CD4-positive, CD25-positive, alpha-beta regulatory T cell (primary cell): ENCODE measurements at regions not wholly inside any gene's neighbourhood (a gene's known extent, or its start where the extent isn't known, plus 50 kb on each side); places are given as distances from the start of the nearest gene placed in this dataset.

Source experiments
- ATAC-seq, 2 donors: fragments of 150-1000 bp; cut with Tn5 transposase; one replicate each; pipeline ENCODE4 v1.10.0; 2021; ENCODE audit warnings: low read depth in 2 of 2, moderate number of reproducible peaks in 2 of 2, moderate library complexity in 1 of 2
- DNase-seq, 3 donors: peaks; one replicate each; pipeline versions ENCODE4 v3.0.0 to v3.0.0-alpha.2; 2012 to 2022; ENCODE audit warnings: mixed read lengths in 1 of 3
- H3K27ac ChIP-seq: one replicate; pipeline ENCODE4 v1.7.0; 2013; ENCODE audit warnings: mild to moderate bottlenecking, low read length; ENCODE audit not compliant: insufficient read depth, poor library complexity, severe bottlenecking
- H3K27me3 ChIP-seq: one replicate; pipeline ENCODE4 v1.7.0; 2013; ENCODE audit warnings: low read length; ENCODE audit not compliant: control insufficient read depth, insufficient read depth
- H3K36me3 ChIP-seq: one replicate; pipeline ENCODE4 v1.7.0; 2013; ENCODE audit warnings: mild to moderate bottlenecking, low read length, moderate library complexity; ENCODE audit not compliant: control insufficient read depth, insufficient read depth
- H3K4me1 ChIP-seq: 2 replicates; pipeline ENCODE4 v1.7.0; 2013; ENCODE audit warnings: mild to moderate bottlenecking, low read length; ENCODE audit not compliant: insufficient read depth, control insufficient read depth, poor library complexity, severe bottlenecking
- H3K4me3 ChIP-seq: one replicate; pipeline ENCODE4 v1.7.0; 2013; ENCODE audit warnings: low read depth, mild to moderate bottlenecking, low read length, moderate library complexity
- H3K9me3 ChIP-seq, 2 experiments: 1 replicate in 1 of 2; 2 replicates in 1 of 2; pipeline ENCODE4 v1.7.0; 2013; ENCODE audit warnings: low read length in 2 of 2, mild to moderate bottlenecking in 1 of 2, moderate library complexity in 1 of 2; ENCODE audit not compliant: control insufficient read depth in 2 of 2
- H3K27ac Mint-ChIP-seq, 3 donors: one replicate each; pipeline ENCODE4 v1.8.0; 2020 to 2022; ENCODE audit warnings: mild to moderate bottlenecking in 3 of 3, mixed read lengths in 3 of 3, moderate library complexity in 2 of 3
- H3K27me3 Mint-ChIP-seq: one replicate; pipeline ENCODE4 v1.8.0; 2022; ENCODE audit warnings: mild to moderate bottlenecking, mixed read lengths
- H3K36me3 Mint-ChIP-seq: one replicate; pipeline ENCODE4 v1.8.0; 2020; ENCODE audit warnings: mixed read lengths
- H3K4me1 Mint-ChIP-seq, 4 donors: one replicate each; pipeline ENCODE4 v1.8.0; 2020 to 2022; ENCODE audit warnings: mixed read lengths in 4 of 4, mild to moderate bottlenecking in 1 of 4
- H3K4me3 Mint-ChIP-seq, 4 donors: one replicate each; pipeline ENCODE4 v1.8.0; 2020 to 2022; ENCODE audit warnings: mild to moderate bottlenecking in 4 of 4, mixed read lengths in 4 of 4, moderate library complexity in 3 of 4
- H3K9me3 Mint-ChIP-seq, 7 donors: one replicate each; pipeline ENCODE4 v1.8.0; 2020 to 2022; ENCODE audit warnings: mixed read lengths in 7 of 7, mild to moderate bottlenecking in 3 of 7, moderate library complexity in 2 of 7

- no peak for DNase-seq
- no peaks in the 10 kb centered on the region for H3K36me3 ChIP-seq
- no peak overlapping the region for H3K27ac ChIP-seq
- no peaks in the 10 kb centered on the region for H3K4me1 ChIP-seq
- ATAC-seq: no peak
- no peak overlapping the region for H3K27ac Mint-ChIP-seq
- H3K9me3 Mint-ChIP-seq: peaks cover 0 to 8% (median 4%) of the 10 kb centered on the region in 7 donors
- no peaks in the 10 kb centered on the region for H3K9me3 ChIP-seq
- H3K4me3 ChIP-seq: no peak overlapping the region
- no peaks in the 10 kb centered on the region for H3K27me3 Mint-ChIP-seq
- peaks cover 0 to 4% (median 0%) of the 10 kb centered on the region in 4 donors for H3K4me1 Mint-ChIP-seq
- no peaks in the 10 kb centered on the region for H3K27me3 ChIP-seq
- H3K36me3 Mint-ChIP-seq: no peaks in the 10 kb centered on the region
- no peak overlapping the region for H3K4me3 Mint-ChIP-seq
These were observed 827.2 kb downstream of the MTRR start for GRCh38 chr5:8695902-8696845.

GRCh38 chr5:8700222-8700621 lies 831.3 kb downstream of the MTRR start:
- H3K9me3 ChIP-seq: no peaks in the 10 kb centered on the region
- no peak overlapping the region for H3K4me3 Mint-ChIP-seq
- no peak for DNase-seq
- H3K4me1 ChIP-seq: no peaks in the 10 kb centered on the region
- H3K4me3 ChIP-seq: no peak overlapping the region
- H3K36me3 Mint-ChIP-seq: no peaks in the 10 kb centered on the region
- H3K27me3 ChIP-seq: no peaks in the 10 kb centered on the region
- no peak overlapping the region for H3K27ac Mint-ChIP-seq
- H3K4me1 Mint-ChIP-seq: peaks cover 0 to 5% (median 0%) of the 10 kb centered on the region in 4 donors
- no peaks in the 10 kb centered on the region for H3K36me3 ChIP-seq
- ATAC-seq: no peak
- no peaks in the 10 kb centered on the region for H3K27me3 Mint-ChIP-seq
- H3K9me3 Mint-ChIP-seq: peaks cover 4 to 7% (median 5%) of the 10 kb centered on the region in 7 donors
- H3K27ac ChIP-seq: no peak overlapping the region

DNA sequence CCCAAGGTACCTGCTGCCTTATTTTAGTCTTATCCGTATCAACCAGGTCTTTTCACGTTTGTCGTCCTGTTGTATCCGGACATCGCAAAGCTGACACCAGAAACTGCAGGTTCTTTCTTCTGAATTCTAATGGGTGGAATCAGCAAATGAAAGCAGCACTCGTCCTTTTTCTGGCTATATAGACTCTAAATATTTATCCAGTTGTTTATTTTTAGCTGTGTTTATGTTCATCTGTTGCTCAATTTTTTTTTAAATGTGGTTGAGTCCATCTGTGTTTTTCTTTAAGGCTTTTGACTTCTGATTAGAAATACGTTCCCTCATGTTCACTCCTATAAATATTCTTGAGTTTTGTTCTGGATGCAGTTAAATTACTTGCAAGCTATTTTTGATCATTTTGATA lies 831.7 kb downstream of the MTRR start:
- Histone ChIP-seq H3K27ac (no peak overlapping the region), H3K4me1 (no peaks in the 10 kb centered on the region), H3K9me3 (no peaks in the 10 kb centered on the region), H3K4me3 (no peak overlapping the region), H3K27me3 (no peaks in the 10 kb centered on the region), H3K36me3 (no peaks in the 10 kb centered on the region)
- DNase-seq: no peak
- peaks cover 0 to 5% (median 0%) of the 10 kb centered on the region in 4 donors for H3K4me1 Mint-ChIP-seq
- no peak overlapping the region for H3K4me3 Mint-ChIP-seq
- peaks cover 3 to 8% (median 4%) of the 10 kb centered on the region in 7 donors for H3K9me3 Mint-ChIP-seq
- no peaks in the 10 kb centered on the region for H3K27me3 Mint-ChIP-seq
- no peak for ATAC-seq
- H3K27ac Mint-ChIP-seq: no peak overlapping the region
- no peaks in the 10 kb centered on the region for H3K36me3 Mint-ChIP-seq

DNA sequence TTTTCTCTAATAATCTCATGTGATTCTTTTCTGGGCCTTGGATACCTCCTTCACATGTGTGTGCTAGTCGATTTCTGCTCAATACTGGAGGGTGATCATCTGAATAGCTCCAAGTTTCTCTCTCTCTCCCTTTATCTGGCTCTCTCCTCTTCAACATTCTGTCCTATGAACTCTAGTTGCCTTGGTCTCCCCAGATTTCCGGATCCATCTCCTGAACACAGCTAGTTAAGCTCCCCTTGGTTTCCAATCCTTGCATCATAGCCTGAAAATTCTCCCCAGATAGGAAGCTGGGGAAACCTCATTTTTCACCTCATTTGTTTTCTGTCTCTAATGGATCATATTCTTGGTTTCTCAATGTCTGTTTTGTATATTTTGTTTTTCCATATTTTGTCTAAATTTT lies 832.3 kb downstream of the MTRR start:
- H3K36me3 Mint-ChIP-seq: no peaks in the 10 kb centered on the region
- no peak for ATAC-seq
- peaks cover 0 to 6% (median 4%) of the 10 kb centered on the region in 7 donors for H3K9me3 Mint-ChIP-seq
- Histone ChIP-seq H3K27ac (no peak overlapping the region), H3K36me3 (no peaks in the 10 kb centered on the region), H3K27me3 (no peaks in the 10 kb centered on the region), H3K9me3 (no peaks in the 10 kb centered on the region), H3K4me1 (no peaks in the 10 kb centered on the region), H3K4me3 (no peak overlapping the region)
- H3K4me3 Mint-ChIP-seq: no peak overlapping the region
- peaks cover 0 to 5% (median 0%) of the 10 kb centered on the region in 4 donors for H3K4me1 Mint-ChIP-seq
- no peaks in the 10 kb centered on the region for H3K27me3 Mint-ChIP-seq
- no peak for DNase-seq
- H3K27ac Mint-ChIP-seq: no peak overlapping the region

GRCh38 chr5:8710426-8710930 lies 835.4 kb downstream of the SEMA5A start:
- Mint-ChIP-seq H3K4me1 (no peaks in the 10 kb centered on the region), H3K9me3 (peaks cover 0 to 5% (median 0%) of the 10 kb centered on the region in 7 donors), H3K27me3 (no peaks in the 10 kb centered on the region), H3K36me3 (no peaks in the 10 kb centered on the region), H3K4me3 (no peak overlapping the region), H3K27ac (no peak overlapping the region)
- no peak overlapping the region for H3K27ac ChIP-seq
- DNase-seq: no peak
- H3K9me3 ChIP-seq: peaks cover 0 to 2% of the 10 kb centered on the region in 2 experiments
- no peak overlapping the region for H3K4me3 ChIP-seq
- no peaks in the 10 kb centered on the region for H3K36me3 ChIP-seq
- ATAC-seq: no peak
- no peaks in the 10 kb centered on the region for H3K27me3 ChIP-seq
- no peaks in the 10 kb centered on the region for H3K4me1 ChIP-seq

DNA sequence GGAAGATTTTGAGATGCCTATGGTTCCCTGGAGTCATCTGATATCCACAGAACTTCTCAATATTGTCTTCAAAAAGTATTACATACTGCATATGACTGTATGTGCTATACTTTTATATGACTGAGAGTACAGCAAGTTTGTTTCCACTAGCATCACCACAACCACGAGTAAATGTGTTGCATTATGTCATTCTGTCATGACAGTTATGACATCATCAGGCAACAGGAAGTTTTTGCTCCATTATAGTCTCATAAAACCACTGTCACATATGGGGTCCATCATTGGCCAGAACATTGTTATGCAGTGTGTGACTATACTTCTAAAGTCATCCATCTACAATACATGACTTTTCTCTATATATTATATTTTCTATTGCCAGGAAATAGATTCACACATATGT lies 831.7 kb downstream of the SEMA5A start:
- peaks cover 0 to 4% (median 2%) of the 10 kb centered on the region in 7 donors for H3K9me3 Mint-ChIP-seq
- H3K27ac ChIP-seq: no peak overlapping the region
- ATAC-seq: no peak

DNA sequence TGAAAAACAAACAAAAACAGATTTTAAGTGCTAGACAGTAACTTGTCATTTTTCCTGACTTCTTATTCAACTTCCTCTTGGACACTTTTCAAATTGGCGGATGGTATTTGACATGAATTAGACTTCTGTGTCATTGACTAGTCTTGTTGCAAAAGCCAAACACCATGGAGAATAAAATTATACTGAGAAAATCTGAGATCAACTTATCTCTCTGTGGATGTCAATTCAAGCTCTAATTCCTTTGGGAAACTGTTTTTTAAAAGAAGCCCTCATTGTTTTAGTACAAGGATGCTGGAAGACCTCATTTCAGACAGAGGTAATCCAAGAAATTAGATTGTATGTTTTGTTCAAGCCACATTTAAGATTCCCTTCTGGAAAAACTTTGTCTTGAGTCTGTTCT lies 831.0 kb downstream of the SEMA5A start:
- Mint-ChIP-seq H3K36me3 (no peaks in the 10 kb centered on the region), H3K27ac (no peak overlapping the region), H3K9me3 (peaks cover 0 to 5% (median 2%) of the 10 kb centered on the region in 7 donors), H3K4me3 (no peak overlapping the region), H3K27me3 (no peaks in the 10 kb centered on the region), H3K4me1 (no peaks in the 10 kb centered on the region)
- Histone ChIP-seq H3K9me3 (peaks cover 0 to 2% of the 10 kb centered on the region in 2 experiments), H3K4me1 (no peaks in the 10 kb centered on the region), H3K36me3 (no peaks in the 10 kb centered on the region), H3K4me3 (no peak overlapping the region), H3K27me3 (no peaks in the 10 kb centered on the region), H3K27ac (no peak overlapping the region)
- ATAC-seq: no peak
- DNase-seq: no peak

More for the DNA sequence above, 831.7 kb downstream of the SEMA5A start:
- H3K4me1 ChIP-seq: no peaks in the 10 kb centered on the region
- H3K27me3 Mint-ChIP-seq: no peaks in the 10 kb centered on the region
- H3K27me3 ChIP-seq: no peaks in the 10 kb centered on the region
- H3K36me3 Mint-ChIP-seq: no peaks in the 10 kb centered on the region
- H3K36me3 ChIP-seq: no peaks in the 10 kb centered on the region
- no peak for DNase-seq
- no peak overlapping the region for H3K4me3 Mint-ChIP-seq
- no peaks in the 10 kb centered on the region for H3K4me1 Mint-ChIP-seq
- H3K4me3 ChIP-seq: no peak overlapping the region
- no peak overlapping the region for H3K27ac Mint-ChIP-seq
- H3K9me3 ChIP-seq: peaks cover 0 to 2% of the 10 kb centered on the region in 2 experiments
